Thyroid gland (tissue), 4 donors: ENCODE measurements at regions not wholly inside any gene's neighbourhood (a gene's known extent, or its start where the extent isn't known, plus 50 kb on each side); places are given as distances from the start of the nearest gene placed in this dataset.
"Not testable (repeated sequence)": the region's sequence is repeated elsewhere in the genome, so short reads cannot be mapped to it uniquely, and the experiment has no call there.

Experiments used
- DNase-seq, 2 donors: peaks; one replicate each; pipeline ENCODE4 v3.0.0-alpha.2; 2019
- H3K27ac ChIP-seq, 3 donors: fragments of 200-600 bp; sonication (generic); 1 replicate in 2 of 3; 2 replicates in 1 of 3; pipeline ENCODE4 v1.5.1; 2016 to 2019; ENCODE audit warnings: mild to moderate bottlenecking in 1 of 3, moderate library complexity in 1 of 3
- H3K27me3 ChIP-seq: fragments of 200-600 bp; sonication (generic); one replicate; pipeline ENCODE4 v1.5.1; 2019
- H3K36me3 ChIP-seq, 2 donors: fragments of 200-600 bp; sonication (generic); one replicate each; pipeline ENCODE4 v1.5.1; 2016 to 2019
- H3K4me1 ChIP-seq, 2 donors: fragments of 200-600 bp; sonication (generic); one replicate each; pipeline ENCODE4 v1.5.1; 2017 to 2019
- H3K4me3 ChIP-seq, 3 donors: fragments of 200-600 bp; sonication (generic); replicated peaks in 1 of 3; 1 replicate in 2 of 3; 2 replicates in 1 of 3; pipeline ENCODE4 v1.5.1; 2016; ENCODE audit warnings: mild to moderate bottlenecking in 1 of 3
- H3K9me3 ChIP-seq: fragments of 200-600 bp; sonication (generic); one replicate; pipeline ENCODE4 v1.5.1; 2017
- CTCF ChIP-seq, 6 experiments: fragments of 200-600 bp in 3 of 6; fragments of 450-650 bp in 3 of 6; sonication (generic) in 3 of 6; IDR thresholded peaks; one replicate each; pipeline ENCODE4 v1.5.1; 2016 to 2019; ENCODE audit warnings: antibody characterized with exemption in 6 of 6, mild to moderate bottlenecking in 2 of 6, inconsistent platforms in 1 of 6, moderate library complexity in 1 of 6
- POLR2A ChIP-seq, 2 donors: fragments of 450-650 bp; IDR thresholded peaks; one replicate each; pipeline ENCODE4 v1.6.1; 2017; ENCODE audit warnings: antibody characterized with exemption in 2 of 2, mild to moderate bottlenecking in 2 of 2, moderate library complexity in 1 of 2
- WGBS, 2 donors: methylation state at CpG; one replicate each; pipeline ENCODE4 v1.1.5; 2017; 5-methylcytosine and 5-hydroxymethylcytosine counted together
- intact Hi-C: fragments of 100-400 bp; cut with DNase I; formaldehyde crosslinking; loops from one replicate; pipeline ENCODE4 v1.15.1; 2023

DNA sequence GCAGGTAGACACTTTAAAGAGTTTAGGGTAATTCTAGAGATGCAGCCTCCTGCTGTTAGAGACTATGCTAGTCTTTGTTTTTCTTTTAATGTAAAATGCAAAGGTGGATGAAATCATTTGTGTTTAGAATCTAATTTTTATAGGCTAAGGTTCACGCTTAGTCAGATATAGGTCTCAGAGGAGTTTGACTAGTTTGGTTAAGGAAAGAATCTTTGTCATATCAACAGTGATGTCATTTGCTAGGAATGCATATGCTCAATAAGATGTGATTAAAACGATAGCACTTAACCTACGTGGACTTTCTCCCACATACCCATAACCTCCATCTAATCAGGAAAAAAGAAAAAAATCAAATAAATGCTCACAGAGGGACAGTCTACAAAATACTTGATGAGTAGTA lies 859.3 kb upstream of the ATXN7L3B start:
- no peaks in the 10 kb centered on the region for H3K27me3 ChIP-seq
- no peaks in the 10 kb centered on the region for H3K4me1 ChIP-seq
- no peaks in the 10 kb centered on the region for H3K9me3 ChIP-seq
- H3K36me3 ChIP-seq = no peaks in the 10 kb centered on the region
- no peak for DNase-seq
- intact Hi-C loops = no loop called here
- 84 to 86% methylated on average over 3 of the region's 3 CpGs for WGBS, 2 donors
- H3K4me3 ChIP-seq = no peak overlapping the region
- no peak for TF ChIP-seq CTCF (IDR thresholded peaks at IDR 0.05)
- TF ChIP-seq POLR2A (IDR thresholded peaks at IDR 0.05) = no peak
- no peak overlapping the region for H3K27ac ChIP-seq

DNA sequence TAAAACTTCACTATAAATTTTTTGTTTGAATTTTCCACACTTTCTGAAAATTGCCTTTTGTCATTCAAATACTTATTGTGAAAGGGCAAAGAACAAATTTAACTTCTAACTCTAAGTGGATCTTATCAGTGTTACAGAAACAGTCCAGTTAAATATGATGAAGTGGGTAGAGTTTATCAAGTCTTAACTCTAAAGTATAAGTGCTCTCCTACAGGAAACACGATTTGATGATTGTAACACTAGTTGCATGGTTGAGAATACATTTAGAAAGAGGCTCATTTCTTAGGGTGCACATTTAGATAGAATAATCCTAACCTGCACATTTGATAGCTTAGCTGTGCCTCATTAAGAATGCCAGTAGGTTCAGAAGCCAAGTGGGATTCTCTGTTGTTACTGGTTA lies 838.3 kb upstream of the ATXN7L3B start:
- TF ChIP-seq CTCF (IDR thresholded peaks at IDR 0.05) (no peak), POLR2A (IDR thresholded peaks at IDR 0.05) (no peak)
- Histone ChIP-seq H3K27me3 (no peaks in the 10 kb centered on the region), H3K9me3 (no peaks in the 10 kb centered on the region), H3K4me1 (no peaks in the 10 kb centered on the region), H3K4me3 (no peak overlapping the region), H3K27ac (no peak overlapping the region), H3K36me3 (no peaks in the 10 kb centered on the region)
- intact Hi-C loops = no loop called here
- DNase-seq = no peak
- 26 to 31% methylated on average over 1 of the region's 1 CpG for WGBS, 2 donors

GRCh38 chr12:73714655-73715054 lies 823.0 kb upstream of the ATXN7L3B start:
- Histone ChIP-seq H3K9me3 (no peaks in the 10 kb centered on the region), H3K4me1 (no peaks in the 10 kb centered on the region), H3K36me3 (no peaks in the 10 kb centered on the region), H3K27me3 (no peaks in the 10 kb centered on the region), H3K4me3 (no peak overlapping the region), H3K27ac (no peak overlapping the region)
- intact Hi-C loops = no loop called here
- no peak for DNase-seq
- TF ChIP-seq POLR2A (IDR thresholded peaks at IDR 0.05) (no peak), CTCF (IDR thresholded peaks at IDR 0.05) (no peak)
- WGBS, 2 donors = 90 to 91% methylated on average over 2 of the region's 2 CpGs

- 70 to 73% methylated on average over 2 of the region's 2 CpGs for WGBS, 2 donors
Measured at GRCh38 chr12:73716143-73716542, 821.5 kb upstream of the ATXN7L3B start.

GRCh38 chr12:73719223-73719622 lies 818.4 kb upstream of the ATXN7L3B start:
- no peaks in the 10 kb centered on the region for H3K27me3 ChIP-seq
- no peak overlapping the region for H3K27ac ChIP-seq
- H3K36me3 ChIP-seq = no peaks in the 10 kb centered on the region
- H3K9me3 ChIP-seq = no peaks in the 10 kb centered on the region
- intact Hi-C loops = no loop called here
- TF ChIP-seq POLR2A (IDR thresholded peaks at IDR 0.05) = no peak
- no peak for TF ChIP-seq CTCF (IDR thresholded peaks at IDR 0.05)
- 90 to 95% methylated on average over 5 of the region's 5 CpGs for WGBS, 2 donors
- DNase-seq = no peak
- no peaks in the 10 kb centered on the region for H3K4me1 ChIP-seq
- H3K4me3 ChIP-seq = no peak overlapping the region

More at GRCh38 chr12:73716143-73716542, 821.5 kb upstream of the ATXN7L3B start:
- DNase-seq, H3K4me1 ChIP-seq, H3K4me3 ChIP-seq, H3K27ac ChIP-seq, H3K27me3 ChIP-seq, intact Hi-C loops, H3K9me3 ChIP-seq, H3K36me3 ChIP-seq: not testable (repeated sequence)

- intact Hi-C loops = no loop called here
- Histone ChIP-seq H3K4me1 (no peaks in the 10 kb centered on the region), H3K4me3 (no peak overlapping the region), H3K27me3 (no peaks in the 10 kb centered on the region), H3K36me3 (no peaks in the 10 kb centered on the region), H3K9me3 (no peaks in the 10 kb centered on the region), H3K27ac (no peak overlapping the region)
- 68 to 75% methylated on average over 6 of the region's 6 CpGs for WGBS, 2 donors
- no peak for DNase-seq
- TF ChIP-seq CTCF (IDR thresholded peaks at IDR 0.05) (no peak), POLR2A (IDR thresholded peaks at IDR 0.05) (no peak)
Measured at GRCh38 chr12:73726881-73727280, 810.8 kb upstream of the ATXN7L3B start.
